KG1 (cell line): ENCODE measurements at regions not wholly inside any gene's neighbourhood (a gene's known extent, or its start where the extent isn't known, plus 50 kb on each side); places are given as distances from the start of the nearest gene placed in this dataset.

Experiments used
- DNase-seq: peaks from one replicate; lab custom pipeline; 2025; lab: John Stamatoyannopoulos, UW

DNA sequence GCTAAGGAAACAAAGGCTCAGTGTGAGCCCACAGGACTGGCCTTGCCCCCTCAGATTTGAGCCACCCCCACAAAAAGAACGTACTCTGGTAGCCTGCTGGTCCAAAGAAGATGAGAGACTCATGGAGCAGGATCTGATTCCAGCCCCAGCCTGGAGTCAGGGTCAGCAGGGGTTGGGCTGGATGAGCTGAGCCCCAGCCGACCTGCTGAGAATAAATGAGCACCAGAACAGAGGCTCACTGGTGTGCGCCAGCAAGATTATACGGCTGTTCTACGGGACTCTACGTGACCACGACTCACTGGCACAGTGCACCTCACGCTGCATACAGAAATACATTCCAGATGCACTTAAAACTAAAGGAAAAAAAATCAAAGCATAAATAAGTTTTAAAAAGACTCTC lies 186.0 kb upstream of the RPL38 start:
- DNase-seq, result no peak

DNA sequence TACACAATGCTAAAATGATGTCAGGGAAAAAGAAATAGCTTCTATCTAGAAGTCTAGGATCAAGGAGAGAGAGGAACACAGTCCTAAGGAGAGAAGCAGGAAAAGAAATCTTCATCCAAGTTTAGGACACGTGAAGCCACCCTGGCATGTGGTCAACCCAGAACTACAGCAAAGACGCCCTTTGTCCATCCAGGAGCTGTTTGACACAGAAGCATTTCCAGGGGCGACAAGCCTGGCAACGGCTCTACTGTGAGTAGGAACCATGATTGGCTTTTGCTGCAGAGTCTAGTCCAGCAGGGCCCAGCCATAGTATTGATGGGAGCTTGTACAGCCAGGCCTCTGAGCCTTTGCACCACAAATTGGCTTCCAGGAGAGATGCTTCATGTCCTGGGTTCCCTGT lies 185.4 kb upstream of the RPL38 start:
- DNase-seq, result no peak

DNA sequence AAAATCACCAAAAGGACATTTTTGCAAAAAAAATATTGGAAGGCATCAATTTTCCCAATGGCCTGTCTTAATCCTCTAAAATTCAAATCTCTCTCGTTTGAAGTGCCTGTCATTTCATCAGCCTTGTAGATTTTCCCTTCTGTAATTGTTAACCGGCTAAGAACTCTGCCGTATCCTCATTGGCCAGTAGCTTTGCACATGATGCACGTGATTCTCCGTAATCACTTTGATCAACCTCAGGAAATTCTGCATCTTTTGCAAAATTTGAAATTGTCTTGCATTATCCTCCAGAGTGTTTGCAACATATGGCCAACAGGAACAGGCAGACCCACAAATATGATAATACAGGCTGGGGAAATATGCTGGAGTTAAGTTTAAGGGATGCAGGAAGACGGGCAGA lies 184.2 kb upstream of the RPL38 start:
- DNase-seq, result no peak

DNA sequence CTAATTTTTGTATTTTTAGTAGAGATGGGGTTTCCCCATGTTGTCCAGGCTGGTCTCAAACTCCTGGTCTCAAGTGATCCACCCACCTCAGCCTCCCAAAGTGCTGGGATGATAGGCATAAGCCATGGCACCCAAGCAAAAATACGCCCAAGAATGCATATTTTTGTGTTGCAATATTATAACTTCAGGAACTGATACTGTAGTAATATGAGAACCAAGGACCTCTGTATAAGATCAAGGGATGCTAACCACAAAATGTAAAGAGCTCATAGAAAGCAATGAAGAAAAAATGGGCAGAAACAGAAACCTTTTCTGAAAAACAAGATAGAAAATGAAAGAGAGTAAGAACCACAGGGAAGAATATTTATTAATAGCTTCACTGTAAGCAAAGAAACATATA lies 183.6 kb upstream of the RPL38 start:
- DNase-seq, result no peak

DNA sequence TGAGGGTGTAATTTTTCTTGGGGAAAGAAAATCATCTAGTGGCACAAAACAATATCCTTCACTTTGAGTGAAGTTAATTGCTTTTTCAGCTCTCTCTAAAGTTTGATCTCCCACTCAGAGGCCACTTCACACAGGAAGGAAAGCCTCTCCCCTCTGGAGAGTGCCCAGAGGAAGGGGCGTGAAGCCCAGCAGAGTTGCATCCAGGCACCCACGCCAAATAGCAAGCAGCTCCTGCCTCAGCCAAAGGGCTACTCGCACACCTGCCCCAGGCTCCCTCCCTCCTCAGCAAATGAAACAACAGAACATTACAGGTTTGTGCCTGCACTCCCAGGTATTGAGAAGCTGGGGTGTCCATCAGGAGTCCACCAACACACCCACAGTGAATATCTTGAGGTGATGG lies 183.0 kb upstream of the RPL38 start:
- DNase-seq, result no peak

DNA sequence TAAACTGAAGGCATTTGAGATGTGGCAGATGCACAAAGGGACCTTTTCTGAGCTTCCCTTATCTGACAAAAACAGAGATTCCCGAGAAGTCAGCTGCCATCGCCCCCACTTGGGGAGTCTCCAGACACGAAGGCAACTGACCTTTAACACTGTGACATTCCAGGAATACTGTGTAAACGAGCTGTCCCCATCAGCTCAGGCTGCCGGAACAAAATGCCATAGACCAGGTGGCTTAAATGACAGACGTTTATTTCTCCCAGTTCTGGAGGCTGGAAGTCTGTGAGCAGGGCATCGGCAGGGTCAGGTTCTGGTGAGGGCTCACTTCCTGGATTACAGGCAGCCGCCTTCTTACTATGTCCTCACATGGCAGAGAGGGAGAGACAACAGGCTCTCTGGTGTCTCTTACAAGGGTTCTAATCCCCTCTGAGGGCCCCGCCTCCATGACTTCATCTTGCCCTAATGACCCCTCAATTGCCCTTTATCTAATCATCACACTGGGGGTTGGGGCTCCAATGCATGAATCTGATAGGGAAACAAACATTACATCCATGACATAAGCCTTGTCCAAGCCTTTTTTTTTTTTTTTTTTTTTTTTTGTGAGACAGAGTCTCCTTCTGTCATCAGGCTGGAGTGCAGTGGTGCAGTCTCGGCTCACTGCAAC lies 178.5 kb upstream of the RPL38 start:
- no peak for DNase-seq

DNA sequence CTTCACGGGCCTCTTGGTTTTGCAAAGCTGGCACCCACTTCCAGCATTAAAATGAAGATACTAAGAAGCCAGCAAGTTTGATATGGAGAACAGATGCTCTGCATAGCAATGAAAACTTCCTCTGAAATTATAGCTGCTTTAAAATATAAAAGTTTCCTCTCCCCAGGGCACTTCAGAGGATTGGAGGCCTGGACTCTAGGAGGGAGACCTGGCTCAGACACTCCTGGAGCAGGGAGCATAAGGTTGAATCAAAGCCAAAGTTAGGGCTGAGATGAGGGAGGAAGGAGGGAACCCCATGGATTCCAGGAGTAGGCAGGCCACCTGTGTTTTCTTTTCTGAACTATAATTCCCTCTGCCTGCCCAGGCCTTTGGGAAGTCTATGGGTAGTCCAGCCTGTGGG lies 176.0 kb upstream of the RPL38 start:
- DNase-seq, result no peak

DNA sequence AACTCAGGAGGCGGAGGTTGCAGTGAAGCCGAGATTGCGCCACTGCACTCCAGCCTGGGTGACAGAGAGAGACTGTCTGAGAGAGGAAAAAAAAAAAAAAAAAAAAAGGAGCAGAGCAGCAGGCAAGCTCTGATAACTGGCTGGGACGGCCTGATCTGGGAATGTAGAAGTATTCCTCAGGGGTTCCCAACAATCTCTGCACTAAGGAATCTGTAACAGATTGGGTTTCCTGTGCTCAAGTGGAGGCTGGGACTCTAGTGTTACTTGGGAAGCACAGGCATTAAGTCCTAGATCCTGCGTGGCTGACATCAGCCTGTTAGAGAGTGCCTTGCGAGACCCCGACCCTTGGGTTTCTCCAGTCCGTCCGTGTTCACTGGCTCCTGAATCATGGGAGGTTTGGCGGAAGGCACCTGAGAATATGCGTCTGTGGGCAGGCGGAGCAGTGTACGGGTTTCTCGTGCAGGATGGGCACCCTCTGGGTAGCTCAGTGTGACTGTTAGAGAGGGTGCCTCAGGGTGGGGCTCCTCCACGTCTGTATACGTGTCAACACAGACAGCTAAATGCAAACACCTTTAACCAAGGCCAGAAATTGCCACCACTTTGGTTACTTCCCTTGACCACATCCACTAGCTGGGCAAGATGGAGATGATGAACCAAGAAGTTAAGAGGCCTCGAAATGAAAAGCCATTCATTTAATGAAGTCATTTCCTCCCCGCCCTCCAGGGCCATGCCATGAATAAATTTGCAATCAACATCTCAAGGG lies 174.9 kb upstream of the RPL38 start:
- no peak for DNase-seq

DNA sequence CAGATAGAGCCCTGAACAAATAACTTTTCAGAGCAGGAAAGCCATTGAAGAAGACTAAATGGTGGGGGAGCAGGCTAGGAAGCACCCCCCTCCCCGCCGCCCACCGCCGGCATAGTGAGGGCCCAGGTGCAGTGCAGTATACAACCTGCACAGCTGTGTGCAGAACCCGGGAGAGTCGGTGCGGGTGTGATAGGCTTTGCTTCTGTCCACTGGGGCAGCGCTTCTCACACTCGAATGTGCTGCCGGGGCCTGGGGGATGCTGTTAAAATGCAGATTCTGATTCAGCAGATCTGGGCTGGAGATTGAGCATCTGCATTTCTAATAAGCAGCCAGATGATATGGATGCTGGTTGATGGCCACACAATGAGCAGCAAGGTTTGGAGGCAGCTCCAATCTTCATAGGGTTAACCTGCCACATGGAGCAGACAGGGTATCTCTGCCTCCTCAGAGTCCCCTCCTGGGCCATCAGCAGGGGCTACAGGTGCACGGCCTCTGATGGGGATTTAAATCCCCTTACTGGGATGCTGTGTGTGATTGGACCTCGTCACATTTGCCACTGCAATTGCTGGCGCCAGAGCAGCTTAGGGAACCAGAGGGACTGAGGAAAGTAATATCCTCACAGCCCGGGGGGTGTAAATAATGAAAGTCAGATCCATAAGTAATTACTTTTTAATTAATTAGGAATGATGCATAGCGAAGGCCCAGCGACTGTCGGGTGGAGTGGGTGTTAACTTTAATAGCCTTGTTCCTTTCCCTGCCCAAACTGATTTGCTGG lies 172.0 kb upstream of the RPL38 start:
- no peak for DNase-seq

DNA sequence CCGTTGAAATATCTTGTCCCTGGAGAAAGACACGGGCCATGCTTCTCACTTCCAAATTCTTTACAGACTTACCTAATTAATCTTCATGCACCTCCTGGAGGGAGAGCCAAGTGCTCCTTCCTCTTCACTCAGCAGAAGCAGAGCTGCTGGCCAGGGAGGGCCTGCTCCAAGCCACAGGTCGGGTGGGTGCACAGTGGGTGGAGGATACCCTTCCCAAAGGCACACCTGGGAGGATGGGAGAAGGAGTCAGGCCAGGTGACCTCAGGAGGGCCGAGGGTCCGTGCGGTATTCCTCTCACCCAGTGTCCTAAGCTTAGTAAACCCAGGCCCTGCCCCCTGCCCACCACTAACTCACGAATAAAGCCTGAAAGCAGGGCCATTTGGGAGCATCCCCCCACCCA lies 171.3 kb upstream of the RPL38 start:
- no peak for DNase-seq

DNA sequence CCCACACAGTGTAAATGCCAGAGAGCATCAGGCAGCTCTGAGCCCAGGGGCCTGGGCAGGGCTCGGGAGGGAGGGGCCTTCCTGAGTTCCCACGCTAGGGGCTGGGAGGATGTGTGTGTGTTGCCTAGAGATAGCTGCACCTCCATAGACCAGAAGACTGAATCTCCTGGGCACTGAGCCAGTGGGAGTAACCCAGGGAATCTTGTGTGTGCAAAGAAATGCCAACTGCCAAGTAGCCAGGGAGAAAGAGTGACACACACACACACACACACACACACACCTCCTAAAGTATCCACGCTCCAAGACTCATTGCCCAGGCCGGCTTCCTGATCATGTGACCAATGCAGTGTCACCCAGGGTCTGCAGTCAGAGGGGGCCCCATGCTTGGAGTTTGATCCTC lies 166.2 kb upstream of the RPL38 start:
- no peak for DNase-seq

DNA sequence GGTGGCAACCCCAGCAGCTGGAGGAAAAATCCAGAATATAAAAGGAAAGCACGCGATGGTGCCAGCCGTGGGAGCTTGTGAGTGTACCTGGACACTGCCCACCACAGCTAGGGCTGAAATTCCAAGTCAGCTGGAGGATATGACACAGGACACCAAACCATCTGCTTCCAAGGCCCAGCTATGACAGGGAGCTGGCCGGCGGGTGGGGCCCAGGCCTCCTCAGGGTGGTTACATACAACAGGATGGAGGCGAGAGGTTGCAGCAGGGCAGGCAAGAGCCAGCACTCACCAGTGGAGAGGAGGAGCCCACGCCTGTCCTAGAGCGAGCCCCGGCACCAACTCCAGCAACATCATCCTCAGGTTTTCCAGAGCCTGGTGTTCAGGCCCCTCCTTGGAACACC lies 163.2 kb upstream of the RPL38 start:
- DNase-seq, result no peak

DNA sequence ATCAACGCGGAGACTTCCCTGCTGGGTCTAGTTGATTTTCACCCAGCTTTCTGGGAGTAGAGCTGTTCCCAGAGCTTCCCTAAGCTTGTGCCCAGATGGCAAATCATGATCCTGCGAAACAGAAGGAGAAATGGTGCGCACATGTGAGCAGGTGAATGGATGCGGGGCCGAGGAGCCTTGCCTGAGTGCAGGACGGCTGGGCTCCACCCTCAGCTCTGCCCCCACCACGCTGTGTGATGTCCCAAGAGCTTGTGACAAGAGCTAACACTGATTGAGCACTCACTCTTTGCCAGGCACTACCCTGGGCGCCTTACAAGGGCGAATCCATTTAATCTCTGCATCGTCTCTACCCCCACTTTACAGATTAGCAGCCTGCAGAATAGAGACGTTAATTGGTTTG lies 162.7 kb upstream of the RPL38 start:
- DNase-seq, result no peak

DNA sequence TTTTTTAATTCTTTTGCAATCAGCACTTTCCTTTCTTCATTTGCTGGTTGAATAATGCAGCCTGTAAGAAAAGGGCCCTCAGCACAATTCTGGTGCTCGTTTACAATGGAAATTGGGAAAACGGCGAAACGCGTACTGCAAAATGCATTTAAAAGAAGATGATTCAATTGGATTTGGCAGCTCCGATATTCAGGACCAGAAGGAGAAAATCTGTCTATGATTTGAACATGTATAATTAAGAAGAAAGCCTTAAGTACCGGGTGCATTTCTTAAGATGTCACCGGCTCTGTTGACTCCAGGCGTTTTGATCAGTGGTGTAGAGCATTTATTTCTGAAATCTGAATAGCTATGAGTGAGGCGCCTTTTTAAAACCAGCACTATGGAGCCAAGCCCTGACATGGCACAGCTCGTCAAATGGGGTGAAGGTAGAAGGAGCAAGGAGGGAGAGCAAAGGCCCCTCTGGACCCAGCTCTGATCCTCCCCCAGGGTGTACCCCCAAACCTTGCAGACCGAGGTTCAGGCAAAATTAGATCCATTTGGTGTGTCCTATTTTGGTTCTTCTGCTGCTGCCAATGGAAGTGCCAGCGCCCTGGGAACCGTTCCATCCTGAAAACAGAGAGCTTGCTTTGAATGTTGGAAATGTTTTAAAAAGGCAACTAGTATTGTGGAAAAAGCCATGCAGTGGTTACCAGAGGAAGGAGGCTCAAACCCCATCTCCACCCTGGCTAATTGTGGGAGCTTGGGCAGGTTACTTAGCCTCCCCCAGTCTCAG lies 161.4 kb upstream of the RPL38 start:
- DNase-seq, result no peak

DNA sequence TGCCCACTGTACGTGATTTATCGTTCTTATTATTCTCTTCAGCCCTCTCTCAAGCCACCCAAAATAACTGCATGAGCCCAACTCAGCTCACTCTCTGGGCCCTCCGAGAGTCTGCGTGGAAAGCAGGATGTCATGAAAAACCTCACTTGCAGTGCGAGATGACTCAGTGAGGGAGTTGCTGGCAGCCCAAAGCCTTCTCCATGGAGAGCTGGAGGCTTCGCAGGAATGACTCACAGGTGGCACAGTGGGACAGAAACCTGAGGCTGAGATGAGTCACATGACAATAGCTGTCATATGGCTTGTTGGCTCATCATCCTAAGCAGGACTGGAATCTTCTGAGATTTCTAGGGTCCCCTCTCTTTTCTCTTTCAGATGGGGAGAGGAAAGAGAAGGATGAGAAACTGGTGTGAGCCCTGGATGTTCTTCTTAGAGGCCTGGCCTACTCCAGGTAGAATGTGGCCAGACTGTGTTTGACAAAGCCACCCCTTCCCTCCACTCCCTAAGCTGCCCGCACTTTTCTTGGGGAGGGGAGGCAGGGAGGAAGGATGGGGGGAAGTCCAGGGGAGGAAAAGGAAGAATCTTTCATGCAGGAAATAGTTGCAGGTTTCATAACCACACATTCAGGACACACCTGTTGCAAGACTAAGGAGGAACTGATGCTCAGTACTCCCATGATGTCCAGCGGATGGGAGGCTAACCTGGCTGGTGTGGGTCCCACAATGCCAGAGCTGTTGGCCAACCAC lies 160.6 kb upstream of the RPL38 start:
- no peak for DNase-seq

DNA sequence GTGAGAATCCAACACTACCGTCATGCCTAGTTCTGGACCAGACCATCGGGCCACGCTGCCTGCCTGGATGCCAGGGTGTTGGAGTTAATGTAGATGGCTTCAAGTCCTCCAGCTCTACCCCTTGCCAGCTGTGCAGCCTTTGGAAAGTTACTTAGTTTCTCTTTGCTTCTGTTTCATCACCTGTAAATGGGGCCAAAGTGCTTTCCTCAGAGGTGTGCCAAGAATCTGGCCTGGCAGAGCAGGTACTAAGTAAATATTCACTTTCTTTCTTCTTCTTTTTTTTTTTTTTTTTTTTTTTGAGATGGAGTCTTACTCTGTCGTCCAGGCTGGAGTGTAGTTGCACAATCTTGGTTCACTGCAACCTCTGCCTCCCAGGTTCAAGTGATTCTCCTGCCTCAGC lies 159.5 kb upstream of the RPL38 start:
- no peak for DNase-seq

DNA sequence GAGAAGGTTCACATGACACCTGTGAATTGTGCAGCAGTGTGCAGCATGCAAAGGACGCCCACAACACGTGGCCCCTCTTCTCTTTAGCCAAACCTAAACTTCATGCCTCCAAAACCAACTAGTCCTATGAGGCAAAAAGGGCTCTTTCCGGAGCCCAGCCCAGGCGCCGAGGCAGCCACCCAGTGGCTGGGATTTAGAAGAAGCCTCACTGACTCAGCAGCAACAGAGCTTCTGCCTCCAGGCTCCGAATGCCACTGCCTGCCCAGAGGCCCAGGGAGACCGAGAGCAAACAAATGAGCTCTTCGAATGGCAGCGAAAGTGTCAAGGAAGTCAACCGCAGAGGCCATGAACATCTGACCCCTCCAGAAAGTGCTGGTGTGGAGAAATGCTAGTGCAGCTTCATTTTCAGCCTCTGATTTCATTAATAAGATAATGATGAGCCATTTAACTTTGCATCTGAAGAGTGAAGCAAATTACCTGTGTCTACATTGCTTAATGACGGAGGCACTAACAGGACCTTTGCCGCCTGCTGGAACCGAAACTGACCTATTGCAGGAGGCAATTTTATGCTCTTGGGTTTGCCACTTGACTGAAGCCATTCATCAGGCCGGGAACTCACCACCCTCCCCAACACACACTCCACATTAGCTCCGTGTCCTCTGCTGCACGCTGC lies 157.7 kb upstream of the RPL38 start:
- DNase-seq, result no peak

DNA sequence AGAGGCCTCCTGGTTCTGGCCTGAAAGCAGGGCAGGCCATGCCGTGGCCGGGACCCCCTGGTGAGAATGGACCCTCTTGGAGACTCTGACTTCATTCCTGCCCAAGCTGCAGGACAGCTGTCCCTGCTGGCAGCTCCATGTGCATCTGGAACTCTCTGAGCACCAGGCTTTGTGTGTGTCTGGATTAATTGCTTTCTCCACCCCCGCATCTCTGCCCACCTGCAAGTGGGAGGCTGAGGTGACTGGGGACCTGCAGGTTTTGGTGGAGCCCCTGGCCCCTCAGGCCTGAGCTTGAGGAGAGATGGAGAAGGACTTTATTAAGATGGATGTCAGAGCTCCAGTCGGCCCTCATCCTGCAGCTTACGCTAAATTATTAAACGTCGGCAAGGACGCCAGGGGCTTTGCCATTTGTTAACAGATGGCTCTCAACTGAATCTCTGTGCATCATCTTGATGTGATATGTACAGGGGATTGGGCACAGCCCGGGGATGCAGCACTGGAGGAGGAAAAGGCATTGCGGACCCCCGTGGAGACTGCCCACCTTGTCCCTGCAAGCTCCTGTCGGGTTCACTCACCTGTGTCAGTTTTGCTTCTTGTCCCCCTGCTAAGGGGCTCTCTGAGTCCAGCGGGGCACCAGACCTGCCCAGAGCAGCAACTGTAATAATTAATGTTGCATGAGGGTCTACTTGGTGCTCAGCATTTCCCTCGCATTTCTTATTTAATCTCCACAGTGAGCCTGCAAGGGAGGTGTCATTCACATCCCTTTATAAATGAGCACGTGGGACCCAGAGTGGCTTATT lies 154.1 kb upstream of the RPL38 start:
- DNase-seq, result no peak

DNA sequence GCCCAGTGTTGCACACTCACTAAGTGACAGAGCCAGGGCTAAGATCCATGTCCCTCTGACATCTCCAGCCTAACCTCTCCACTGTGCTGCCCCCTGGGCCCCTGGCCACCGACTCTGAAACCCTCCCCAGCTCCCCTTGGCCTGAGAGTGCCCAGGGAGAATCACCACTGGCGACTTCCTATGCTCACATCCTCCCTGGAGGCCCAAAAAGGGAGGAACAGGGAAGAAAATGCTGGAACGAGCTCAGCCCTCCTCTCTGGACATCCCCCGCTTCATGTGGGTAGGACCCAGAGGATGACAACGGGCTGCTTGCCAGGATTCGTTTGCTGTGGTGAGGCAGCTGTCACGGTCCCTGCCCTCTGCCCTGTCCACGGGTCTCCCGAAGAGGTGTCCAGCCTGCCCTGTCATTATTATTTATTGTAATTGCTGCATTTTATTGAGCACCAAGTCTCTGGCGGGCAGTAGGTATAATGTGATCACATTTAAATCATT lies 153.5 kb upstream of the RPL38 start:
- DNase-seq, result no peak

DNA sequence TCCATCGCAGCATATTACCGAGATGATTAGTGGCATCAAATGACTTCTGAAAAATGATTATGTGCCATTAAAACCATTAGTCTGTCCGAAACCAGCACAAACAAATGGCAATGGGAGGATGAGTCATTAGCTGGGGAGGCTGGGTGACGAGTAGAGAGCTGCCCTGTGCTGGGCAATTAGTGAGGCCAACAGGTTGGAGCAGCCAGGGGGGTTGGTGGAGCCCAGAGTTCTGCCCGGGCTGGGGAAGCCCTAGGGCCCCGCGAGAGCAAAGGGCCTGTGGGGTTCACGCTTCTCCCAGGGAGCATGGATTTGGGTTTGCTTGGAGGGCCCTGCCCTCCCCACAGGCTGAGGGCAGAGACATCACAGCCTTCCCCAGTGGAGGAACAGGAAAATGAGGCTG lies 152.1 kb upstream of the RPL38 start:
- DNase-seq, result no peak
